ENCODE measurements at regions not wholly inside any gene's neighbourhood (a gene's known extent, or its start where the extent isn't known, plus 50 kb on each side); places are given as distances from the start of the nearest gene placed in this dataset.

DNA sequence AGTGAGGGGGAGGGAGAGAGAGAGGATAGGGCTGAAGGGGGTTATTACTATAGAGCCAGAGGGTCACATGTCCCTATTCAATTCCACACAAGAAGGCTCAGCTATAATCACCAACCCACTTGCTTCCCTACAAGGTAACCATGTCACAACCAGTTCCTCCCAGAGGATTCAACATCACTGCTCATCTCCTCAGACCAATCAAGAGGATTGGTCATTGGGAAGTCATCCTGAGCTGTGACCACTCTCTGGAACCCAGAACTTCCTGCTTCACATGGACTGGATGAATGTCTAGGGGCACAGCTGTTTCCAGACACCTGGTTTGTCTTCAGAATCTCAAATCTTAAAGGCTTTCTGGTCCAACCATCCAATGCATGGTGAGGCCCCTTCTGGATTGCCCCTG, 154.9 kb upstream of the SDK2 start:
- no peak for DNase-seq
- Histone ChIP-seq H3K36me3 (no peaks in the 10 kb centered on the region), H3K4me1 (peaks cover 0 to 23% (median 7%) of the 10 kb centered on the region in 9 donors), H3K27ac (no peak overlapping the region), H3K9me3 (peaks cover 0 to 9% (median 0%) of the 10 kb centered on the region in 11 donors), H3K27me3 (peaks cover 0 to 11% (median 0%) of the 10 kb centered on the region in 7 donors), H3K4me3 (no peak overlapping the region)
- ATAC-seq = no peak
- TF ChIP-seq, protein P1, sequence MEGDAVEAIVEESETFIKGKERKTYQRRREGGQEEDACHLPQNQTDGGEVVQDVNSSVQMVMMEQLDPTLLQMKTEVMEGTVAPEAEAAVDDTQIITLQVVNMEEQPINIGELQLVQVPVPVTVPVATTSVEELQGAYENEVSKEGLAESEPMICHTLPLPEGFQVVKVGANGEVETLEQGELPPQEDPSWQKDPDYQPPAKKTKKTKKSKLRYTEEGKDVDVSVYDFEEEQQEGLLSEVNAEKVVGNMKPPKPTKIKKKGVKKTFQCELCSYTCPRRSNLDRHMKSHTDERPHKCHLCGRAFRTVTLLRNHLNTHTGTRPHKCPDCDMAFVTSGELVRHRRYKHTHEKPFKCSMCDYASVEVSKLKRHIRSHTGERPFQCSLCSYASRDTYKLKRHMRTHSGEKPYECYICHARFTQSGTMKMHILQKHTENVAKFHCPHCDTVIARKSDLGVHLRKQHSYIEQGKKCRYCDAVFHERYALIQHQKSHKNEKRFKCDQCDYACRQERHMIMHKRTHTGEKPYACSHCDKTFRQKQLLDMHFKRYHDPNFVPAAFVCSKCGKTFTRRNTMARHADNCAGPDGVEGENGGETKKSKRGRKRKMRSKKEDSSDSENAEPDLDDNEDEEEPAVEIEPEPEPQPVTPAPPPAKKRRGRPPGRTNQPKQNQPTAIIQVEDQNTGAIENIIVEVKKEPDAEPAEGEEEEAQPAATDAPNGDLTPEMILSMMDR (IDR thresholded peaks at IDR 0.05) = no peak
- intact Hi-C loops (cut with DNase I) = loop anchor here in 1 of 10 donors (10.0 kb wide), 1 partner anchor 204 kb away; no protein-coding TSS in a partner anchor

DNA sequence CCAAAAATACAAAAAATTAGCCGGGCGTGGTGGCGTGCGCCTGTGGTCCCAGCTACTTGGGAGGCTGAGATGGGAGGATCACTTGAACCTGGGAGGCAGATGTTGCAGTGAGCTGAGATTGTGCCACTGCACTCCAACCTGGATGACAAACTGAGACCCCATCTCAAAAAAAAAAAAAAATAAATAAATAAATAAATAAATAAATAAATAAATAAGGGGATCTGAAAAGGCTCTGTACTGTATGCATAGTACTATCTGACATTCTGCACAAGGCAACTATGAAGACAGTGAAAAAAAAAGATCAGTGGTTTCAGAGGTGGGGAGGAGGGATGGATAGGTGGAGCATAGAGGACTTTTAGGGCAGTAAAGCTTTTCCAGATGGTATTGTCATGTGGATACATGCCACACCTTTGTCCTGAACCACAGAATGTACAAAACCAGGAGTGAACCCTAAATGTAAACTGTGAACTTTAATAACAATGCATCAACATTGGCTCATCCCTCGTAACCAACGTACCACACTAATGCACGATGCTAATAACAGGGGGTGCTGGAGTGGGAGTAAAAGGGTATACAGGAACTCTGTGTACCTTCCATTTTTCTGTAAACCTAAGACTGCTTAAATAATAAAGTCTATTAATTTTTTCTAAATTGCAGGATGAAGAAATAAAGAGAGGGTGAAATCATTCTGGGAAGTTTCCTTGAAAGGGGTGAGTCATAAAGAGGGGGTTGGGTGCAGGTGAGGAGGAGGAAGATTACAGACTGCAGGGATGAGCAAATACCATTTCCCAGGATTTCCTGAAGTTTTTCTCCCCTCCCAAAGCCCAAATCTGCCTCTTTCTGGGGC, 155.8 kb upstream of the SDK2 start:
- H3K4me3 ChIP-seq = no peak overlapping the region
- TF ChIP-seq, protein P1 (IDR thresholded peaks at IDR 0.05) = no peak
- H3K27ac ChIP-seq = no peak overlapping the region
- H3K9me3 ChIP-seq = peaks cover 0 to 9% (median 0%) of the 10 kb centered on the region in 11 donors
- H3K4me1 ChIP-seq = peaks cover 0 to 15% (median 3%) of the 10 kb centered on the region in 9 donors
- H3K36me3 ChIP-seq = no peaks in the 10 kb centered on the region
- peaks cover 0 to 20% (median 6%) of the 10 kb centered on the region in 7 donors for H3K27me3 ChIP-seq
- intact Hi-C loops (cut with DNase I) = loop anchor here in 1 of 10 donors (10.0 kb wide), 1 partner anchor 205 kb away; no protein-coding TSS in a partner anchor
- WGBS, 2 donors = 95 to 96% methylated on average over 7 of the region's 7 CpGs
- ATAC-seq (no peak), DNase-seq (no peak)

DNA sequence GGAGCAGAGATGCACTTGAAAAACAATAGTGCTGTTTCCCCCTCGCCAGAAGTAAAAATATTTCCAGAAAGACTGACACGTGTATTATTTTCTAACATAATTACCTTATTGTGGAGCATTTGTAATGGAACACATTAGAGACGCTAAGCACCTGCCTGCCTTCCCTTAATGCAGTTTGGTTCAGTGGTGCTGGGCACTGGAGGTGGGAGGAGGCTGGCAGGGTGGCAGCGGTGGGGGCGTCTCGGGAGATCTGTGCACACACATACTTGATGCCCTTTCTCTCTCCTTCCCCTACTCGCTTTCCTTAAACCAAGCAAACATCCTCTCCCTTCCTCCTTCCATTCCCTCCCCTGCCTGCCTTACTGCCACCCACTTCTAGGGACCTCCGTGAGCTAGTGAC, 156.6 kb upstream of the SDK2 start:
- TF ChIP-seq, protein P1 (IDR thresholded peaks at IDR 0.05) = no peak
- Histone ChIP-seq H3K27ac (no peak overlapping the region), H3K27me3 (peaks cover 0 to 22% (median 6%) of the 10 kb centered on the region in 7 donors), H3K9me3 (peaks cover 0 to 9% (median 0%) of the 10 kb centered on the region in 11 donors), H3K4me1 (peaks cover 0 to 7% (median 0%) of the 10 kb centered on the region in 9 donors), H3K4me3 (no peak overlapping the region), H3K36me3 (no peaks in the 10 kb centered on the region)
- DNase-seq (no peak), ATAC-seq (no peak)
- 75 to 76% methylated on average over 8 of the region's 8 CpGs for WGBS, 2 donors
- intact Hi-C loops (cut with DNase I) = no loop called here

DNA sequence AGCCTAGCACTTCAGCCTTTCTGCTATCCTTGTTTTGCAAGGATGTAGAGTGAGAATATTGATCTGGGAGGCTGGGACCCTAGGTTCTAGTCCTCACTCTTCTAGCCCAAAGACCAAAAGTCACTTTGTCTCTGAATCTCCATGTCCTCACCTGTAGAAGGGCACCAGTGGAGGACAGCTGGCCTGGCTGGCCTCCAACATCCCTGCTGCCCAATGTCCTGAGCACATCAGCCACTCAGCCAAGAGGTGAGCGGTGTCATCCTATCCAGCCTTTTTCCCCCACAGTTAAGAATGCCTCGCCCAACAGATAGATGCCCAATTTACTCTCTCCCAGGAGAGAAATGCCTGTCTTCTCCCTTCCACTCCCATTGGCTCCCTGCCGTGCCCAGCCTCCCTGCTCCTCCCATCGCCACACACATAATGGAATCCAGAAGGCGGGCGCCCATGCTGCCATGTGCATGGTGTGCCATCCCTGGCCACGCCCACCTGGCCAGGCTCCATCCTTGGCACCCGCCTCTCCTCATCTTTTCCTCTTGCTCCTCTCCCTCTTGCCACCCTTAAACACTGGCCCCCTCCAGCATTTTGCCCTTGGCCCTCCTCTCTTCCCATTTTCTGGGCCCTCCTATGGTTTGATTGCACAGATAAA, 157.3 kb upstream of the SDK2 start:
- DNase-seq (no peak), ATAC-seq (no peak)
- Histone ChIP-seq H3K9me3 (peaks cover 0 to 9% (median 0%) of the 10 kb centered on the region in 11 donors), H3K27me3 (peaks cover 0 to 22% (median 6%) of the 10 kb centered on the region in 7 donors), H3K4me3 (no peak overlapping the region), H3K27ac (no peak overlapping the region), H3K36me3 (no peaks in the 10 kb centered on the region), H3K4me1 (peaks cover 0 to 7% (median 0%) of the 10 kb centered on the region in 9 donors)
- intact Hi-C loops (cut with DNase I) = no loop called here
- WGBS, 2 donors = 98% methylated on average over 8 of the region's 8 CpGs
- TF ChIP-seq, protein P1 (IDR thresholded peaks at IDR 0.05) = no peak
